ENCODE measurements at regions not wholly inside any gene's neighbourhood (a gene's known extent, or its start where the extent isn't known, plus 50 kb on each side); places are given as distances from the start of the nearest gene placed in this dataset.

- TF ChIP-seq POLR2A (IDR thresholded peaks at IDR 0.05; ENCODE audit: low read depth, low read length) (no peak), POLR2AphosphoS5 (IDR thresholded peaks at IDR 0.05; ENCODE audit: low read depth, low read length) (no peak), SPI1 (IDR thresholded peaks at IDR 0.05; ENCODE audit: low read depth, low read length) (no peak), TAF1 (IDR thresholded peaks at IDR 0.05; ENCODE audit: low read depth, low read length) (no peak)
Measured at GRCh38 chr7:17687361-17687760, 252.9 kb downstream of the SNX13 start.
